HG02852 (cell line): ENCODE measurements at regions not wholly inside any gene's neighbourhood (a gene's known extent, or its start where the extent isn't known, plus 50 kb on each side); places are given as distances from the start of the nearest gene placed in this dataset.
"Not testable (repeated sequence)": the region's sequence is repeated elsewhere in the genome, so short reads cannot be mapped to it uniquely, and the experiment has no call there.

Source experiments
- ATAC-seq: cut with Tn5 transposase; IDR thresholded peaks from one replicate; pipeline ENCODE4 v1.9.1; 2021; ENCODE audit warnings: mild to moderate bottlenecking, moderate library complexity; ENCODE audit not compliant: unreplicated experiment

- ATAC-seq: no peak
These were observed 326.4 kb upstream of the KIF2B start for GRCh38 chr17:53496356-53496755.

GRCh38 chr17:53492532-53492931 lies 330.2 kb upstream of the KIF2B start:
- ATAC-seq: no peak

DNA sequence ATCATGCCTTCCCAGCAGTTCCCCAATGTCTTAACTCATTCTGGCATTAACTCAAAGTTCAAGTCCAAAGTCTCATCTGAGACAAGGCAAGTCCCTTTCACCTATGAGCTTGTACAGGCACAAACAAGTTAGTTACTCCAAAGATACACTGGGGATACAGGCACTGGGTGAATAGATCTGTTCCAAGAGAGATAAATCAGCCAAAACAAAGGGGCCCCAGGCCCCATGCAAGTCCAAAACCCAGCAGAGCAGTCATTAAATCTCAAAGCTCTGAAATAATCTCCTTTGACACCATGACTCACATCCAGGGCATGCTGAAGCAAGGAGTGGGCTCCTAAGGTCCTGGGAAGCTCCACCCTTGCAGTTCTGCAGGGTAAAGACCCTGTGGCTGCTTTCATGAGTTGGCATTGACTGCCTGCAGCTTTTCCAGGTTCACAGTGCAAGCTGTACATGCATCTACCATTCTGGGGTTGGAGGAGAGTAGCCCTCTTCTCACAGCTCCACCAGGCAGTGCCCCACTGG lies 332.2 kb upstream of the KIF2B start:
- ATAC-seq: no peak

GRCh38 chr17:53483704-53484103 lies 339.0 kb upstream of the KIF2B start:
- no peak for ATAC-seq

DNA sequence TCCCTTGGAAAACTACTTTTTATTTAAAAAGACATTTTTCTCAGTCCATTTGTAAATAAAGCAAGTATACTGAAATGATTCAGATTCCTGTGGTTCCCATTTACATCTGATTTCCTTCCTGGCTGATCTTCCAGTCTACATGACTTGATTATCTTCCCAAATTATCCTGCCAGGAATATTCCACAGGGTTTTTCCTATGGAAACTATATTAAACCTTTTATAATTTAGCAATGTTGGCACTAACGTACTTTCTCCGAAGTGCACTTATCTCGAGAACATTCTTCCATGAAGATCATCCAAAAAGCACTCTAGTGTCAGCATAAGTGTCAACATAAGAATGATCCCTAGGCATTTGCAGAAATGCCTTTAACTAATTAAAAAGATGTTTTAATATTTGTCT lies 347.7 kb upstream of the KIF2B start:
- ATAC-seq: no peak

DNA sequence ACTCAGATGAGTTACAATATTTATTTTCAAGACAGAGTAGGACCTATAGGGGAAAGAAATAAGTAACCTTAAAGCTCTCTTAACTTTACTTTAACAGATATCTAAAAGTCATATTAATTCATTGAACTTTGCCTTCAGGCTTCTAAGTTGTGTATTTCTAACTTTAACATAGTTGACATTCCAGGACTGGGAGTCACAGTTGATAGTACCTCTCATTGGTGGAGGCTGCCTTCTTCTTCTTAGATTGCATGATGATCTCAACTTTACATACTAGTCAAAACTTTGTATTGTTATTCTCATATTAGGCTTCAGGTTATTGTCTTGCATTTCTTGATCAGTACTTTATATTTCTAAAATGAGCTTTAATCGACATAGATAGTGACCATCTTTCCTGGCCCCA lies 350.1 kb upstream of the KIF2B start:
- no peak for ATAC-seq

GRCh38 chr17:53471514-53471913 lies 351.2 kb upstream of the KIF2B start:
- no peak for ATAC-seq

DNA sequence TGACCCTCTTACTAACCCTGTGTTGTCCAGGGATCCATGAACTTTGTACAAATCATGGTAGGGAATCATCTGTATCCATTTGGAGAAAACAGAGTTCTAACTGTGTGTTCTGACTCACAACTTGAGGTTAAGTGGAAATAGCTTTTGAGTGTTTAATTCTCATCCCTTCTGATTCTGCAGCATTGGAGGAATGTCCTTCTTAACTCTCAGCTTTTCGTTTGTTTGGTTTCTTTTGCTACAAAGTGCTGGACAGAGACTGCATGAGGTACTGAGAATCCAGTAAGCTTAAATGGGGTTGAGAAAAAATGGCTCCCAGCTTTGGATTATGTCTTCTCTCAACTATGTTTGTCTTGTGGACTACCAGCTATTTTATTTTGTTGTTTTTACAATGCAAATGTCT lies 352.1 kb upstream of the KIF2B start:
- no peak for ATAC-seq

DNA sequence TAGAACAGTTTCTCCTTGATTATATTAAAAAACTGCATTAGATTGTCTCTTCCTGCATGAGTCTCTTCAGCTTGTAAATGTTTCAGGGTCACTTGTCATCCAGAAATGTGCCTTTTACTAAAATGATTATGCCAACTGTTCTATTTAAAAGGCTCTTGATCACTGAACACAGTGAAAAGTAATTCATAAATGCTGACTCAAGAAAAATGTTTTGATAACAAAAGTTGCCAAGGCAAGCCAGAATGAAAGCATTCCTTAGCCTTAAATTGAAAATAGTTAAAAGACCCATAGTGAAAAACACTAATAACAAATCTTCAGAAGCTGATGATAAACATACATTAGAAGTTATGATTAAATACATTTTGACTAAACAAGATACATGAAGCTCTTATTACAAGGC lies 356.0 kb upstream of the KIF2B start:
- ATAC-seq: no peak

DNA sequence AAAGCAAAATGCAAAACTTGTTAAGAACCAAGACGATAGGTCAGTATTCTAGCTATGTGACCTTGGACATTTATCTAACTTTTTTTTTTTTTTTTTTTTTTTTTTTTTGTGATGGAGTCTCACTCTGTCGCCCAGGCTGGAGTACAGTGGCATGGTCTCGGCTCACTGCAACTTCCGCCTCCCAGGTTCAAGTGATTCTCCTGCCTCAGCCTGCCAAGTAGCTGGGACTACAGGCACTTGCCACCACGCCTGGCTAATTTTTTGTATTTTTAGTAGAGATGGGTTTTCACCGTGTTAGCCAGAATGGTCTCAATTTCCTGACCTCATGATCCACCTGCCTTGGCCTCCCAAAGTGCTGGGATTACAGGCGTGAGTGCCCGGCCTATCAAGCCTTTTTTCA lies 358.3 kb upstream of the KIF2B start:
- ATAC-seq: not testable (repeated sequence)

DNA sequence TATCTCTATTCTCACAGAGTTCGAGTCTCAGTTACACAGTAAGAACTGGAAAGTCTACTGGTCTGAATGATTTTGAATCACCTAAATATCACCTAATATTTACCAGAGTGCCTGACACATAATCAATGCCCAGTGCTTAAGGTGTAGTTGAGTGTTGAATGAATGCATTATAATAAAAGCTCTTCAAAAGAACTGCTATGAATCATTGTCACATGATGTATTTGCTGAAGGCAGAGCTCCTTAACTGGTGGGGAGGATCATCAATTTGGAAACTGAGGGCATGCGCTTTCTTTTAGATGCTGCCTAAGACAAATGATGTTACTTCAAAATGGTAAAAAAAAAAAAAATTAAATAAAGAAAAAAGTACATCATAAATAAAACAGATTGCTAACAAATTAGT lies 359.4 kb upstream of the KIF2B start:
- no peak for ATAC-seq

GRCh38 chr17:53462393-53462811 lies 360.3 kb upstream of the KIF2B start:
- ATAC-seq: no peak

DNA sequence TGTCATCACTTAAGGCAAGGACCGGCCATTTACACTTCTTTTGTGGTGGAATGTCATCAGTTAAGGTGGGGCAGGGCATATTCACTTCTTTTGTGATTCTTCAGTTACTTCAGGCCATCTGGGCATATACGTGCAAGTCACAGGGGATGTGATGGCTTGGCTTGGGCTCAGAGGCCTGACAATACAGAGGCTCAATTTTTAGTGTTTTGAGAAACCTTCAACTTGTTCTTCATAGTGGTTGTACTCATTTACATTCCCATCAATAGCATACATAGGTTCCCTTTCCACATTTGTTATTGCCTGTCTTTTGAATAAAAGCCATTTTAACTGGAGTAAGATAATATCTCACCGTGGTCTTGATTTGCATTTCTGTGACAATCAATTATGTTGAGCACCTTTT lies 366.8 kb upstream of the KIF2B start:
- ATAC-seq: not testable (repeated sequence)

GRCh38 chr17:53454337-53454736 lies 368.4 kb upstream of the KIF2B start:
- ATAC-seq: no peak

DNA sequence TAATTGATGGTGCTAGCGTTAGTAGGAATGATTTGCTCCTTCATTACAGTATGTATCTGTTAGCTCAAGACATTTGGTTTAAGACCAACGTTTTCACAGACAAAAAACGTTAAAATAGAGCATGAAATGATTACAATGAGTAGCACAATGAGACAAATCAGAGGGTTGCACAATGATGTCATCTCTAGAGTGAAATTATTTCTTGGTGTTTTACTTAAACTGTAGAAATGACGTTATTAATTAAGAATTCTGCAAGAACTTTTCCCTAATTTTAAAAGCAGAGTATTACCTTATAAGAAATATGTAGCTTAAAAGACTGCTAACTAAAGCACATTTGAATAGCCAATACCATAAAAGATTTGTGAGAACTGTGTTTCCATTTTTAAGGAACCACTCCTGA lies 373.4 kb upstream of the KIF2B start:
- no peak for ATAC-seq

- ATAC-seq: no peak
These were observed 393.8 kb upstream of the KIF2B start for GRCh38 chr17:53428913-53429312.

DNA sequence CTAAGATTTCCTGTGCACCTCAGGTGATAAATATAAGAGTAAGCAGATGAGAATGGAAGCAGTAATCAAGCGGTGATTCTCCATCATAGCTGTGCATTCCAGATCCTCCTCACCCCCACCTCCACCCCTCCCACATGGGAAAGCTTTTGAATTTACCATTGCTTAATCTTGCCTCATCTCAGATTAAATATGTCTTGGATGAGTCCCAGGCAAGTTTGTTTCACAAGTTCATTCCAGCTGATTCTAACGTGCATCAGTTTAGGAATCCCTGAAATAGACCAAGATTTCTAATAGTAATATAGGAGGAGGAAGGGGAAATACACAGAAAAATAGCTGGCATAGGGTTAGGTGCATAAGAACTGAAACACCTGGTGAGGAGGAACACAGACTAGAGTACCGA lies 396.2 kb upstream of the KIF2B start:
- no peak for ATAC-seq

DNA sequence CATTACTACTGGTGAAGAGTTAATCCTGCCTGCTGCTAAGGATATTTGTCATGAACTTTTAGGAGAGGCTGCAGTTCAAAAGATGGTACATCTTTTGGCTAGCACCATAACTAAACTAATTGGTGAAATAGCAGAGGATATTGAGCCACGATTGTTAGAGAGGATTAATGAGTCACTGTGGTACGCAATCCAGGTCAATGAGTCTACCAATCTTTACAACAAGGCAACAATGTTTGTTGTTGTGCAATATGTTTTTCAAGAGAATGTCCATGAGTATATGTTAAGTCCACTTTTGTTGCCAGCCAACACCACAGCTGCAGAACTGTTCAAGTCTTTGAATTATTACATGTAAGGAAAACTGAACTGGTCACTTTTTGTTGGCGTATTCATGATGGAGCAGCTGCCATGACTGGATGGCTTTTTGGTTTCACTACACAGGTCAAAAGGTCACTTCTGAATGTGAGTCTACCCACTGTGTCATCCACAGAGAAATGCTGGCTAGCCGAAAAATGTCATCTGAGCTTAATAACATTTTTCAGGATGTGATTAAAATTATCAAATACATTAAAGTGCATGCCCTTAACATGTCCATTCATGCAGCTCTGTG lies 402.6 kb upstream of the KIF2B start:
- no peak for ATAC-seq

GRCh38 chr17:53409588-53409987 lies 413.1 kb upstream of the KIF2B start:
- ATAC-seq: no peak

DNA sequence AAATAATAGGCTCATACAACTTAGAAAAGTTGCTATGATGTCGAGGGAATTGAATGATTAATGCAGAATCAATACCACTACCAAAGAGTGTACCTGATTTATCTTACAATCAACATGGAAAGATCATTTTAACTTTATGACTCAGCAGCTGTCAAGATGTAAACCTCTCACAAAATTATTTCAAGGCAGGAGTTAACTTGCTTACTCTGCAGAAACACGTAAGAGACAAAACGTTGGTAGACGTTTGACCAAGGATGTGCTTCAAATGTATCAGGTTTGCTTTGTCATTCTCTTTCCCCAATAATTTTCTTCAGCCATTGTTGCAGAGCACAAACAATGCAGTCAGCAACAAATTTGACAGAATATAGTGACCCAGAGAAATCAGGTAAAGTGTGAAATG lies 415.8 kb upstream of the KIF2B start:
- ATAC-seq: no peak

- ATAC-seq: no peak
These were observed 431.5 kb upstream of the KIF2B start for GRCh38 chr17:53391197-53391596.

- ATAC-seq: no peak
These were observed 432.2 kb upstream of the KIF2B start for GRCh38 chr17:53390575-53390974.

DNA sequence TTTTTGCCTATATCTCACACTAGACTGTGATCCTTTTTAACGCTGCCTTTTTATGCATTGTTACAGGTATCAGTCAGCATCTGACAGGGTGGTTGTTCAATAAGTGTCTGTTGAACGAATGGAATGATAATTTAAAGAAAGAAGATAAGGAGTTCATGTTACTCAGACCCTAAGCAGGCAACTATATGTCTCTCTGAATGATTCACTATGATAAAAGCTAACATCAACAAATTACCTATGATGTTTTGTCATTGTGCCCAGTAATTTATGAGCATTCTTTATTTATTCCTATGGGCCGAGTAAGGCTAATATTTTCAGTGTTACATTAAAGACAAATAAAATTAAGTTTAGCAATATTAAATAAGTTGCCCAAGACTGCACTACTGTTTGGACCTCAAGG lies 435.0 kb upstream of the KIF2B start:
- ATAC-seq: no peak
